ENCODE measurements at regions not wholly inside any gene's neighbourhood (a gene's known extent, or its start where the extent isn't known, plus 50 kb on each side); places are given as distances from the start of the nearest gene placed in this dataset.

DNA sequence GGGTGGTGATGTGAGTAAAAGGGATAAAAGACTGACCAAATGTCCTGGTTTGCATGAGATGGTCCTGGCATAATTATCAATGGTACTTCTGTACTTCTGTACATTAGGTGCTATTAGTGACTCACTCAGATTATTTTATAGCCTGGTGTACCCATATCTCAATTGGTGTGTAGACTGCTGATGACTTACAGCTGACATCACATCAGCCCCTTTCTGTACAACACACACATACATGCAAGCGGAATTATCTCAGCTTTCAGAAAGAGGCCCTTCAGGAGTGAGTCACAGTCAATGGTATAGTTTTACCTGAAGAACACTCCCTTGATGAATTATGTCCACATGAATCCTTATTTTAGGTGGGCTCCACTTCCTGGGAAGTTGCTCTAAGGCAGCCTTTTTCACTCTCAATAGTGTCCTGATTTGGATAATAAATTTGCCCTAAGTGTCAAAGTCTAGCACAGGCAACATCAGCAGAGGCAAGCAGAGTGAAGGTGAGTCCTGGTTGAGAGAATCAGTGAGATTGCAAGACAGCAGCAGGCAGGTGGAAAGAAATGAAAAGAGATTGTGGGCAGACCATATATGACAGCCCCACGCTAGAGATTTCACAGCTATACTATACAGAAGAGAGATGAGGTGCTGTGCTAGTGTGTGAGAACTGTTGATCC lies 137.0 kb downstream of the ZPLD1 start:
- Mint-ChIP-seq H3K36me3 (ENCODE audit: low read depth) (no peaks in the 10 kb centered on the region), H3K4me3 (no peak overlapping the region), H3K4me1 (peaks cover 7% of the 10 kb centered on the region), H3K27ac (no peak overlapping the region), H3K27me3 (ENCODE audit: low read depth, poor library complexity) (no peaks in the 10 kb centered on the region), H3K9me3 (no peaks in the 10 kb centered on the region)
- no peak for DNase-seq
- TF ChIP-seq, protein P1, sequence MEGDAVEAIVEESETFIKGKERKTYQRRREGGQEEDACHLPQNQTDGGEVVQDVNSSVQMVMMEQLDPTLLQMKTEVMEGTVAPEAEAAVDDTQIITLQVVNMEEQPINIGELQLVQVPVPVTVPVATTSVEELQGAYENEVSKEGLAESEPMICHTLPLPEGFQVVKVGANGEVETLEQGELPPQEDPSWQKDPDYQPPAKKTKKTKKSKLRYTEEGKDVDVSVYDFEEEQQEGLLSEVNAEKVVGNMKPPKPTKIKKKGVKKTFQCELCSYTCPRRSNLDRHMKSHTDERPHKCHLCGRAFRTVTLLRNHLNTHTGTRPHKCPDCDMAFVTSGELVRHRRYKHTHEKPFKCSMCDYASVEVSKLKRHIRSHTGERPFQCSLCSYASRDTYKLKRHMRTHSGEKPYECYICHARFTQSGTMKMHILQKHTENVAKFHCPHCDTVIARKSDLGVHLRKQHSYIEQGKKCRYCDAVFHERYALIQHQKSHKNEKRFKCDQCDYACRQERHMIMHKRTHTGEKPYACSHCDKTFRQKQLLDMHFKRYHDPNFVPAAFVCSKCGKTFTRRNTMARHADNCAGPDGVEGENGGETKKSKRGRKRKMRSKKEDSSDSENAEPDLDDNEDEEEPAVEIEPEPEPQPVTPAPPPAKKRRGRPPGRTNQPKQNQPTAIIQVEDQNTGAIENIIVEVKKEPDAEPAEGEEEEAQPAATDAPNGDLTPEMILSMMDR (IDR thresholded peaks at IDR 0.05), result no peak

DNA sequence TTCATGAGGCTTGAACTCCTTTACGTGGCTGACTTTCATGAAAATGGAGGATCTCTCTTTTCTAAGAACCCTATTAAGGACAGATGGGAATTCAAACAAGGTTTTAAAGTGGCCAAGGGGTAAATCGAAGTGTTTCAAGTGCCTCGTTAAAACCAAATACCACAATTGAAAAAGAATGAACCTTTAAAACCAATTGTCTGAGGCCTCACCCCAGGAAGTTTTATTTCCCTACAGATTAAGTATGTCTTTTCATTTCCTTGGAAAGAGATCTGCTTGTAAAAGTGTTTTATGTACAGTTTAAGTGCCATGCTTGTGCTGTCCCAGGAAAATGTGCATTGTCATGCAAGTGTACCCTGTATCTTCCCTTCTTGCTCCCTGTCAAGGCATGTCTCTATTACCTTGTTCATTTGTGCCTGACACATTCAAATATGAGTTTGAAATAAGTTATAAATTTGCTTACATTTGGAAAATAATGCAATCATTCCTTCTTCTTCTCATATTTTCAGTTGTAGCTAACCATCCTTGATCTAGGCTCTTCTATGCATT lies 138.7 kb downstream of the ZPLD1 start:
- H3K27me3 Mint-ChIP-seq (ENCODE audit: low read depth, poor library complexity), result no peaks in the 10 kb centered on the region
- peaks cover 7% of the 10 kb centered on the region for H3K4me1 Mint-ChIP-seq
- no peaks in the 10 kb centered on the region for H3K9me3 Mint-ChIP-seq
- H3K4me3 Mint-ChIP-seq, result no peak overlapping the region
- TF ChIP-seq, protein P1 (IDR thresholded peaks at IDR 0.05), result no peak
- H3K27ac Mint-ChIP-seq, result no peak overlapping the region
- no peaks in the 10 kb centered on the region for H3K36me3 Mint-ChIP-seq (ENCODE audit: low read depth)
- DNase-seq, result no peak

DNA sequence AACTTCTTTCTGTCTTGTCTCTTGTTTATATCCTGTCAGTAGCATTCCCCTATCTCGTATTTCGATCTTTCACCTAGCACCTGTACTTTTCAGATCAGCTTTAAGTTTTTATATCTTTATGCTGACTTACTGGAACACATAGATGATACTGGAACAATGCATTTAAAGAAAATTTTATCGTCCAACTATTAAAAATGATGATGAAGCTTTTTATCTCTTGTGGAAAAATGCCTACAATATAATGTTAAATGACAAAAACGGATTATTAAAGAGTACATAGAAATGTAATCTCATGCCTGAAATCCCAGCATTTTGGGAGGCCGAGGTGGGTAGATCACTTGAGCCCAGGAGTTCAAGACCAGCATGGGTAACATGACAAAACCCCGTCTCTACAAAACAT lies 139.5 kb downstream of the ZPLD1 start:
- H3K27ac Mint-ChIP-seq, result no peak overlapping the region
- no peaks in the 10 kb centered on the region for H3K27me3 Mint-ChIP-seq (ENCODE audit: low read depth, poor library complexity)
- no peak for DNase-seq
- no peaks in the 10 kb centered on the region for H3K9me3 Mint-ChIP-seq
- TF ChIP-seq, protein P1 (IDR thresholded peaks at IDR 0.05), result no peak
- no peaks in the 10 kb centered on the region for H3K36me3 Mint-ChIP-seq (ENCODE audit: low read depth)
- H3K4me3 Mint-ChIP-seq, result no peak overlapping the region
- peaks cover 7% of the 10 kb centered on the region for H3K4me1 Mint-ChIP-seq

GRCh38 chr3:102576651-102577050 lies 141.8 kb downstream of the ZPLD1 start:
- no peaks in the 10 kb centered on the region for H3K36me3 Mint-ChIP-seq (ENCODE audit: low read depth)
- H3K27ac Mint-ChIP-seq, result no peak overlapping the region
- H3K4me3 Mint-ChIP-seq, result no peak overlapping the region
- H3K27me3 Mint-ChIP-seq (ENCODE audit: low read depth, poor library complexity), result no peaks in the 10 kb centered on the region
- no peaks in the 10 kb centered on the region for H3K4me1 Mint-ChIP-seq
- H3K9me3 Mint-ChIP-seq, result no peaks in the 10 kb centered on the region
- TF ChIP-seq, protein P1 (IDR thresholded peaks at IDR 0.05), result no peak
- DNase-seq, result no peak

DNA sequence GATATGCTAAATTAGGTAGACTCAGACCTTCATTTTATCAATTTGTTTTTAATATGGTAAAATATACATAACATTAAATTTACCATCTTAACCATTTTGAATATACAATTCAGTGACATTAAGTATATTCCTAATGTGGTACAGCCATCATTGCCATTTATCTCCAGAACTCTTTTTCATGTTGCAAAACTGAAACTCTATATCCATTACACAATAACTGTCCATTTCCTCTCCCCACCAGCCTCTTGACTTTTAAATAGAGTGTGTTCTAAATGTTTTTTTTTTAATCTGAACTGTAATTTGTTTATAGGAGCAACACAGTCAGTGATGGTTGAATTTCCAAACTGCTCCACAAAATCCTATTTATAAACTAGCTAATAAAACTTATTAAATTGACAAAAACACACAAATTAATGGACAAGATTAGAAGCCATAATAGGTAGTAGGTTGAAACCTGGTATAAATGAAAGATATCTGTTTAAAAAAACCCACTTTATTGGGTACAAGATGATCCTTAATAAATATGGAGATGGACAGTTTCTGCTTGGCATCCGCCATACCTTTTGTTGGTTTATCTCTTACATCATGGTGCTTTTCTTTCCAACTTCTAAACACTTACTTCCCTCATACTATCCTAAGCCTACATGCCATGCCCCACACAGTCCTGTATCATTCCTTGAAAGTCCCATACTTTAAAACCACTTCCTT lies 142.4 kb downstream of the ZPLD1 start:
- no peaks in the 10 kb centered on the region for H3K36me3 Mint-ChIP-seq (ENCODE audit: low read depth)

More for the DNA sequence above, 142.4 kb downstream of the ZPLD1 start:
- no peaks in the 10 kb centered on the region for H3K27me3 Mint-ChIP-seq (ENCODE audit: low read depth, poor library complexity)
- H3K4me1 Mint-ChIP-seq, result no peaks in the 10 kb centered on the region
- no peak overlapping the region for H3K4me3 Mint-ChIP-seq
- TF ChIP-seq, protein P1 (IDR thresholded peaks at IDR 0.05), result no peak
- no peak overlapping the region for H3K27ac Mint-ChIP-seq
- H3K9me3 Mint-ChIP-seq, result no peaks in the 10 kb centered on the region
- DNase-seq, result no peak
